ENCODE measurements at regions not wholly inside any gene's neighbourhood (a gene's known extent, or its start where the extent isn't known, plus 50 kb on each side); places are given as distances from the start of the nearest gene placed in this dataset.

DNA sequence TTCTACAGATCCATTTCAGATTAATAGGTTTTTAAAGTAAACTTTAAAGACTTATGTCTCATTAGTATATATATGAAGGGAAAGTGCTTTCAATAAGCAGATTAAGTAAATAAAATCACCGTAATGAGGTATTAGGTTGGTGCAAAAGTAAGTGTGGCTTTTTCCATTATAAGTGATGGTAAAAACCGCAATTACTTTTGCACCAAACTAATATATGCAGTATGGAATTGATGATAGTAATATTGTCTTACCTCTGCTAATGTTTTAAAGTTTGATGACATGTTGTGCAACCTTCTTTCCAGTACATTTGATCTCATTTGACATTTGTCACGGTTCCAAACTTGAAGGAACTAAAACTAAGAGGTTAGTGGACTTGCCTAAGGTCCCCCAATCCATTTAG lies 1819.3 kb downstream of the PCDH9 start:
- H3K36me3 ChIP-seq (replicated peaks in 1 of 2; ENCODE audit: insufficient read depth in 1 of 2, low read depth in 2 of 2), result no peaks in the 10 kb centered on the region
- ATAC-seq, result no peak
- WGBS, 2 donors, result 67 to 73% methylated on average over 3 of the region's 3 CpGs
- no peak for DNase-seq
- H3K4me1 ChIP-seq, result no peaks in the 10 kb centered on the region
- intact Hi-C loops (cut with DNase I), result no loop called here
- TF ChIP-seq, protein P1, sequence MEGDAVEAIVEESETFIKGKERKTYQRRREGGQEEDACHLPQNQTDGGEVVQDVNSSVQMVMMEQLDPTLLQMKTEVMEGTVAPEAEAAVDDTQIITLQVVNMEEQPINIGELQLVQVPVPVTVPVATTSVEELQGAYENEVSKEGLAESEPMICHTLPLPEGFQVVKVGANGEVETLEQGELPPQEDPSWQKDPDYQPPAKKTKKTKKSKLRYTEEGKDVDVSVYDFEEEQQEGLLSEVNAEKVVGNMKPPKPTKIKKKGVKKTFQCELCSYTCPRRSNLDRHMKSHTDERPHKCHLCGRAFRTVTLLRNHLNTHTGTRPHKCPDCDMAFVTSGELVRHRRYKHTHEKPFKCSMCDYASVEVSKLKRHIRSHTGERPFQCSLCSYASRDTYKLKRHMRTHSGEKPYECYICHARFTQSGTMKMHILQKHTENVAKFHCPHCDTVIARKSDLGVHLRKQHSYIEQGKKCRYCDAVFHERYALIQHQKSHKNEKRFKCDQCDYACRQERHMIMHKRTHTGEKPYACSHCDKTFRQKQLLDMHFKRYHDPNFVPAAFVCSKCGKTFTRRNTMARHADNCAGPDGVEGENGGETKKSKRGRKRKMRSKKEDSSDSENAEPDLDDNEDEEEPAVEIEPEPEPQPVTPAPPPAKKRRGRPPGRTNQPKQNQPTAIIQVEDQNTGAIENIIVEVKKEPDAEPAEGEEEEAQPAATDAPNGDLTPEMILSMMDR (IDR thresholded peaks at IDR 0.05), result no peak
- no peak for TF ChIP-seq POLR2A (IDR thresholded peaks at IDR 0.05)
- no peak overlapping the region for H3K27ac ChIP-seq
- no peaks in the 10 kb centered on the region for H3K9me3 ChIP-seq
- H3K27me3 ChIP-seq, result no peaks in the 10 kb centered on the region
- no peak overlapping the region for H3K4me3 ChIP-seq

DNA sequence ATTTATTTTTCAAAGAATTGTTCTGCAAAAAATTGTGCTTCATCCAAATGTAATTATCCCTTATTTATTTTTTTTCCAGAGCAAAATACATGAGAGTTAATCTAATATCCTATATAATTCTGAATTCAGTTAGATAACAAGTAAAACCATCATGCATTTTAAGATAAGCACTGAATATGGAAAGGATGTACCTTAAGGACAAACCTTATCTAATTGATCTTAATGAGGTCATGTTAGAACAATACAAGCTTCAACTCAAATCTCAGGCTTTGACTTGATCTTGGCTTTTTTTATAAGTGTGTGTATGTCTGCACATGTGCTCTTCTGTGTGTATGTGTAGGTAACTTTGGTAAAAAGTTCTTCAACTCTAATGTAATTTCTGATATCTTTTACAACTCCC lies 1828.8 kb downstream of the PCDH9 start:
- Histone ChIP-seq H3K4me1 (no peaks in the 10 kb centered on the region), H3K9me3 (no peaks in the 10 kb centered on the region), H3K36me3 (replicated peaks in 1 of 2; ENCODE audit: insufficient read depth in 1 of 2, low read depth in 2 of 2) (no peaks in the 10 kb centered on the region), H3K4me3 (no peak overlapping the region), H3K27ac (no peak overlapping the region), H3K27me3 (no peaks in the 10 kb centered on the region)
- no peak for ATAC-seq
- no peak for TF ChIP-seq POLR2A (IDR thresholded peaks at IDR 0.05)
- TF ChIP-seq, protein P1 (IDR thresholded peaks at IDR 0.05), result no peak
- no peak for DNase-seq
- intact Hi-C loops (cut with DNase I), result no loop called here

DNA sequence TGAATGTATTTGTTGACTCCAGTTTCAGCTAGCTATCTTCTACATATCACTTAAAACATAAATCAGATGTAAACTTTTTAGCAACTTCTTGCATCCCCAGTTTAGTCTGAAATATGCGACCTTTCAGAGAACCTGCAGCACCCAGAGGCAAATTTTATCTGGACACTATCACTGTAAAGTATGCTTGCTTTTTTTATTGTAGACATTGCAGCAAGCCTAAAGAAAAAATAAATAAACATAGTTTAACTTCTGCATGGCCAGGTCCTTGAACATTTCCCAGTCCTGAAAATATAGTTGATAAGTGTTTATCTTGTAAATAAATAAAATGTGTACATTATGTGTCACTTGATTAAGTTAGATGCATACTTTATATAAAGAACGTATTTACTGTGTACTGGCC lies 1829.4 kb downstream of the PCDH9 start:
- no peaks in the 10 kb centered on the region for H3K9me3 ChIP-seq
- H3K27ac ChIP-seq, result no peak overlapping the region
- no peaks in the 10 kb centered on the region for H3K27me3 ChIP-seq
- TF ChIP-seq, protein P1 (IDR thresholded peaks at IDR 0.05), result no peak
- no peak for TF ChIP-seq POLR2A (IDR thresholded peaks at IDR 0.05)
- H3K4me1 ChIP-seq, result no peaks in the 10 kb centered on the region
- H3K36me3 ChIP-seq (replicated peaks in 1 of 2; ENCODE audit: insufficient read depth in 1 of 2, low read depth in 2 of 2), result no peaks in the 10 kb centered on the region
- intact Hi-C loops (cut with DNase I), result no loop called here
- H3K4me3 ChIP-seq, result no peak overlapping the region
- 44 to 46% methylated on average over 2 of the region's 2 CpGs for WGBS, 2 donors
- DNase-seq (no peak), ATAC-seq (no peak)

DNA sequence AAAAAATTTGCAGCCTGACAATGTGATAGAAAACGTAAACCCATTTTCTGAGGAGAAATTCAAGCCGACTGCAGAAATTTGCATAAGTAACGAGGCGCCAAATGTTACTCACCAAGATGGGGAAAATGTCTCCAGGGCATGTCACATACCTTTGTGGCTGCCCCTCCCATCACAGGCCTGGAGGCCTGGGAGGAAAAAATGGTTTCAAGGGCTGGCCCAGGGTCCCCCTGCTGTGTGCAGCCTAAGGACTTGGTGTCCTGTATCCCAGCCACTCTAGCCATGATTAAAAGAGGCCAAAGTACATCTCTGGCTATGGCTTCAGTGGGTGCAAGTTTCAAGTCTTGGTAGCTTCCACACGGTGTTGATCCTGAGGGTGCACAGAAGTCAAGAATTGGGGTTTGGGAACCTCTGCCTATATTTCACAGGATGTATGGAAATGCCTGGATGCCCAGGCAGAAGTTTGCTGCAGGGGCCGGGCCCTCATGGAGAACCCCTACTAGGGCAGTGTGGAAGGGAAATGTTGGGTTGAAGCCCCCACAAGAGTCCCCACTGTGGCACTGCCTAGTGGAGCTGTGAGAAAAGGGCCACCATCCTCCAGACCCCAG lies 1842.3 kb downstream of the PCDH9 start:
- DNase-seq, result no peak
- TF ChIP-seq POLR2A (IDR thresholded peaks at IDR 0.05), result no peak
- TF ChIP-seq, protein P1 (IDR thresholded peaks at IDR 0.05), result no peak
- H3K4me3 ChIP-seq, result no peak overlapping the region
- no peaks in the 10 kb centered on the region for H3K36me3 ChIP-seq (replicated peaks in 1 of 2; ENCODE audit: insufficient read depth in 1 of 2, low read depth in 2 of 2)
- H3K4me1 ChIP-seq, result no peaks in the 10 kb centered on the region
- no peaks in the 10 kb centered on the region for H3K9me3 ChIP-seq
- H3K27me3 ChIP-seq, result no peaks in the 10 kb centered on the region
- ATAC-seq, result no peak
- intact Hi-C loops (cut with DNase I), result no loop called here
- 66 to 76% methylated on average over 6 of the region's 6 CpGs for WGBS, 2 donors
- H3K27ac ChIP-seq, result no peak overlapping the region

DNA sequence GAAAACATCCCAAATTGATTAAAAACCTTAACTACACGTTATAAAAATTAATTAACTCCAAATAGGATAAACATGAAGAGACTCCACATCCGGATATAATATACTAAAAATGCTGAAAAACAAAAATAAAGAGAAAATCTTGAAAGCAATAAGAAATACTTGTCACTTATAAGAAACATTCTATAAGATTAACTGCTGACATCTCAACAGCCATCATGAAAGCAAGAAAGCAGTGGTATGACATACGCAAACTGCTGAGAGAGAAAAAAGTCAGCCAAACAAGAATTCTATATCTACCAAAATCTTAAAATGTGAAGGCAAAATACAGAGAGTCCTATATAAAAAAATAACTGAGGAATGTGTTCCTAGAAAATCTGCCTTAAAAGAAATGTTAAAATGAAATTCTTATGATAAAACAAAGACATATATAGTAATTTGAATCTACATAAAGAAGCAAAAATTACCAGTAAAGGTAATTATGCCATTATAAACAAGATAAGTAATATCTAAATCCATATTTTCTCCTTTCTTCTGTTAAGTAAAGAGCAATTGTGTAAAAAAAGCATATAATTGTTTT lies 1851.1 kb downstream of the PCDH9 start:
- WGBS, 2 donors, result 38% methylated on average over 3 of the region's 3 CpGs
- Histone ChIP-seq H3K36me3 (replicated peaks in 1 of 2; ENCODE audit: insufficient read depth in 1 of 2, low read depth in 2 of 2) (no peaks in the 10 kb centered on the region), H3K27ac (no peak overlapping the region), H3K27me3 (no peaks in the 10 kb centered on the region), H3K9me3 (no peaks in the 10 kb centered on the region), H3K4me3 (no peak overlapping the region), H3K4me1 (no peaks in the 10 kb centered on the region)
- DNase-seq (no peak), ATAC-seq (no peak)
- TF ChIP-seq, protein P1 (IDR thresholded peaks at IDR 0.05), result no peak
- TF ChIP-seq POLR2A (IDR thresholded peaks at IDR 0.05), result no peak
- intact Hi-C loops (cut with DNase I), result no loop called here
